Activated CD8-positive, alpha-beta memory T cell treated with anti-CD3 and anti-CD28 coated beads, Interleukin-2, amount 50 U/mL, for 1 hour (primary cell): ENCODE measurements at regions not wholly inside any gene's neighbourhood (a gene's known extent, or its start where the extent isn't known, plus 50 kb on each side); places are given as distances from the start of the nearest gene placed in this dataset.

Source experiments
- DNase-seq: peaks from one replicate; pipeline ENCODE4 v3.0.0-alpha.2; 2020; ENCODE audit errors: extremely low read depth

DNA sequence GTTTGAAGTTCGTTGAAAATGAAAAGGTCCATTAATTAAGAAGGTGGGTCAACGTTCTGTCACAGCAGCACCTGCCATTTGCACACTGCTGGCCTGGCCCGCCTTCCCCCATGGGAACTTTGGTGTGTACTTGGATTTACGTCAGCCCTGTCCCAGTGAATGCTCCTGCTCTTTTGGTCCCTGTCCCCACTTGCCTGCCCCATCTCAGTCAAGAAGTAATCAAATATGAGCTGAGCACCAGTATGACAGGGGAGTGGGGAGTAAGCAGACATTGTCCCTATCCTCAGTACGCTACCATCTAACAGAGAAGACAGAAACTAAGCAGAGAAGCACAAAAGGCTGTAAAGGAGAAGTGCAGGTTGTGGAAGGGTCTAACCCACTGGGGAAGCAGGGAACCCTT, 65.1 kb downstream of the SLC4A3 start:
- DNase-seq: no peak

DNA sequence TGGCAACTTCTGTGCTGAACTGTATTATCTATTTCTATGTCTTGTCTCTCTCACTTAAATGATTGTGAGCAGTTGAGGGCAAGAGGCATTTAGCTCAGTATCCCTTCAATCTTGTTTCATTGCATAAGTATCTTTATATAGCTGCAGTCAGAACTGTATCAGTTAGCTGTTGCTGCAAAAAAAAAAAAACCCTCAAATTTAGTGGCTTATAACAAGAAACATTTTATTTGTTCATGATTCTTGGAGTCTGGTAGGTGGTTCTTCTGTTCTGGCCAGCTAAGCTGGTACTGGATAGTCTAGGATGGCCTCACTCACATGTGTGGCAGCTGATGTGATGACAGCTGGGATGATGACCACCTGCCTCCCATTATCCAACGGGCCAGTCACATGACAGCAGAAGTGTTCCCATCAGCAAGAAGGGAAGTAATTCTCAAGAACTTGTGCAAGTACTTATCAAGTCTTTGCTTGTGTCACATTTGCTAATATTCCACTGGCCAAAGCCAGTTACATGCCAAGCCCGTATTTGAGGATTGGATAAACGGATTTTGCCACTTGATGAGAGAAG, 67.8 kb downstream of the SLC4A3 start:
- no peak for DNase-seq

DNA sequence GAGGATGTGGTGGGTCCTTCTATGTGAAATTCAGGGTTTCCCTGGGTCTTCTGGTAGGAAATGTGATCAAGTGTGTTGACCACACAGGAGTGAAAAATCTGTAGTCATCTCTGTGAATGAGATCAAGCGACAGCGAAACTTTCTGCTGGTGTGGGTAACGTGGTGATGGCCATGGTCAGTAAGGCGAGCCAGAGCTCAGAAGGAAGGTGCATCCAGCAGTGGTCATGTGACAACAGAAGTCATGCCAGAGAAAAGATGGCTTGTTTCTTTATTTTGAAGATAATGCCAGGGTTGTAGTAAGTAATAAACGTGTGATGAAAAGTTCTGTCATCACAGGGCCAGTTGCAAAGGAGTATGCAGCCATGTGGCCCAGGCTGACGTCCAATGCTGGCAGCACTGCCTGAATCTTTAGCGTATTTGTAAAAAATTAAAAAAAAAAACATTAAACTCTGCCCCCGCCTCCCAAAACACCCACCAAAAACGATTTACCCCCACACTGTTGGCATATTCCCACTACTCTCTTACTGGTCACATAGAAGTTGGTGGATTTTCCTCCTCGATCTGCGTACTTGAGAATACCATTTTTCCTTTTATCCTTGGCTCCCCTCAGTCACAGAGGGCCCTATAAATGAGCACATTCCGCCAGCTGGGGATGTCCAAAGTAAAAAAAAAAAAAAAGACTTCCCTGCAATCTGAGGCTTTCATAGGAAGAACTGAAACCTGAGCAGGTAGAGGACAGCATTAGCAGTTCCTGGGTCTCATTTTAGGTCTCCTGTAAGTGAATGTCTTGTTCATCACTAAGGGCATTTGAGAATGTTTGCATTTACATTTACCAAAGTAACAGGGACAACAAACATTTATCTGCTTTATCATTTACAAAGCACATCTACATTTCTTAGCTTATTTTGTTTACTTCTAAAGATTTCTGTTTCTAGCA, 70.6 kb downstream of the SLC4A3 start:
- no peak for DNase-seq

DNA sequence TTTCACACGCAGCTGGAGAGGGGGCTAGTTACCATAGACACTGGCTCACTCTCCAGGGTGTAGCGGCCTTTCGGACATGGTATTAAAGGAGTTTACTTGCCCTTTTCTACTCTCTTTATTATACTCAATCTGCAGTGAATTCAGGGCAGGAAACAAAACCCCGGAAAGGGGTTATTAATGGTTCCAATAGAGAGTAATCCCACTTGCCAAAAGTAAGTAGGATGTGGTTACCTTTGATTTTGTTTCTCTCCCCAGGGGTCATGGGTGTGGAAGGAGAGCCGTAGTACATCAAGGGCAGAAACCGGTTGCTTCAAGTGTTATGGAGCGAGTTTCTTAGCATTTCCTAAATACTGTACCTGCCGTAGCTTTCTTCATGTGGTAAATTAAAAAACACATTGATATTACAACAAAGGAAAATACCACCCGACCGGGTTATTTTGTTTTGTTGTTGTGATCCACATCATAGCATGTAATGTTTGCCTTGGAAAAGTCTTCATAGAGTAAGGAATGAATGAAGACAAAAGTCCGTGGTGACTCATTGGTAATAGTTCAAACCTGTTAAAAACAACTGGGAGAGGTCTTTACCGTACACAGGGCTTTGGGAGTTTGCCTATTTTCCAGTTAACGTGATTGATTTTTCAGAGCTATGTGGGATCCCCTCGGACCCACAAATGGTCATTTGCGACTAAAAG, 71.5 kb downstream of the SLC4A3 start:
- no peak for DNase-seq

DNA sequence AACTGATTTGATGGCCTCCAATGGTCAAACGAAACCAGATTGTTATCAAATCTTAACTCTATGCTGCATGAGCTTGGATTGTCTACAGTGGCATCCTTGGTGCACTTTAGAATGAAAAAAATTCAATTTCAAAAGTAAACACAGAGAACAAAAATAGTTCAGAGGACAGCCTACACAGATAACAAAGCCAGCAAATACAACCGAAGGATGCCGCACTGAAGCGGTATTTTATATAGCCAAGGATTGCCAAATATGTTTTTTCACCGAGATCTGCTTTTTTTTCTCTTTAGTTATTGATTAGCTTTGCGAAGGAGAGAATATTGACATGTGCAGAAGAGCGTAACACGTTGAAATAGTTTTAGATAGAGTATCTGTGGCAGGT, 72.0 kb downstream of the SLC4A3 start:
- DNase-seq: no peak

DNA sequence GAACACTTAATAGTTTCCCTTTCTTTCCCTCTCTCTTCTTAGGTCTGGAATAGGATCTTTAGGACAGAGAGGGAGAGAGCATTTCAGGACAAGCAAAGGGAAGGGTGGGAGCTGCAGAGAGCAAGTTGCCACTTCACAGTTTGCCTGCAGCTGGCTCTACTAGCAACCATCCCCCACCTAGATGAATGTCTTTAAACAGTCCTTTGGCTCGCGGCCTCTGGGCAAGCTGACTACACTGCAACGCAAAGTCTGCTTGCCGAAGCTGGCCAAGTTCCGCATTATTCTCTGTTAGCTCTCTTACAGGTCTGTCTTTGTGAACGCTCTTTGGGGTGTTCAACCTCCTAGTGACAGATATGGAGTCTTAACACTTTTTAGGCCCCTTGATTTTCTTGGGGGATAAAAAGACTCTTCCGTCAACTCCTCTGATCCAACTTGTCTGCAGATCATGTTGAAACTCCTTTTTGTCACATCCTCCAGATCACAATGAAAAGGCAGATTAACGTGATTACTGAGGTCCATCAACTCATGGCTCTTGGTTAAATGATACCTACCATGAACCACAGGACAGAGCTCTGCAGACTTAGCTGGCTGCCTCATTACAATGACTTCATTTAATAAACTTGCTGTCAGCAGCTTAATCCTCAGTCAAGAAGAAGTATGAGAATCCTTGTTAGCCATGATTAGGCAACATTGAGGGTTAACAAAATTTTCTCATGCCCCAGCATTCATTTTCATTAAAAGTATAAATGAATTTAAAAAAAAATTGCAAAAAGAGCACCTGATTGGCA, 74.6 kb downstream of the SLC4A3 start:
- DNase-seq: no peak

DNA sequence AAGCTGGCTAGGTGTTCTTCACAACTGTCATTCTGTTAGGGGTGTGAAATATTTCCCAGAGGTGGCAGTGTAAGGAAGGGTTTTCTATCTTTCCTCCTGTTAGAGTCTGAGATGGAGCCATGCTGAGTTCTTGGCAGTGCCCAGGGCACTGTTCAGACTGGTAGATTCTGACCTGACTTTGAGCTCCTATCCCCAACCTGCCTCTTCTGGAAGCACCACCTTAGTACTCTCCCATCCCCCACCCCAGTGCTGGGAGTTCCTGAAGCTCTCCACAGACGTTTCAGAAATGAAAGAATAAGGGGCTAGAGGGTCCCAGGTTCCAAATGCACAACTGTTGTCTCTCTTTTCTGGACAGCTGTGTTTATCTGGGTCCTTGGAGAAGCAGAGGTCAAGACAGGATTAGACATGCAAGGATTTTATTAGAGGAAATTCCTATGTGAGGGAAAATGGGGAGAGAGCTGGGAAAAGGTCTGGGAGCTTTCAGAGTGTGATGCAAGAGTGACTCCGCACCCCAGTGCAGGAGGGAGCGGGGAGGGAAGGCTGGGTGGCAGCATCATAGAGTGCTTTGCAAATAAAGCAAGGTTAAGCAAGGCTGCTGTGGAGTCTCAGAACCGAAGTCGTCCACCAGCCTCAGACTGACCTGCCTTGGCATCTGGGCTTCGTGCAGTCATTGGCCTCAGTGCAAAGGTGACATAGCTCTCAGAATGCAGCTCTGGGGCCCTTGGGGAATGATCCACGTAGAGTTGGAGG, 75.5 kb downstream of the SLC4A3 start:
- DNase-seq: no peak

DNA sequence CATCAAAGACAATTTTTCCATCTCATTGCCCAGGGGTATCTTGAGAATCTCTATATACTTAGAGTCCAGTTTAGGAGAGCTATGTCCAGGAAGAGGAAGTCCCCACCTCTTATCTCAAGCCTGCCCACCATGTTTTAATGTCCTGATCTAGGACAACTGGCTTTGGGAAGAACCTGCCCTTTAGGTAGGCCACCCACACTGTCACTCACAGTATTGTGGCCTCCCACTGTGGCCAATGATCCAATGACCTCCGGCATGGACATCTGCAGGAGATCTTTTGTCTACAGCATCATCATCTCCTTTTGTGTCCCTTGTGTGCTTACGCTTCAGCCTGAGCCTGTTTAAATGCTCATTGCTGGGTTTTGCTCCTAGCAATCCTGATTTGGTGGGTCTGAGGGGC, 77.4 kb downstream of the SLC4A3 start:
- DNase-seq: no peak

DNA sequence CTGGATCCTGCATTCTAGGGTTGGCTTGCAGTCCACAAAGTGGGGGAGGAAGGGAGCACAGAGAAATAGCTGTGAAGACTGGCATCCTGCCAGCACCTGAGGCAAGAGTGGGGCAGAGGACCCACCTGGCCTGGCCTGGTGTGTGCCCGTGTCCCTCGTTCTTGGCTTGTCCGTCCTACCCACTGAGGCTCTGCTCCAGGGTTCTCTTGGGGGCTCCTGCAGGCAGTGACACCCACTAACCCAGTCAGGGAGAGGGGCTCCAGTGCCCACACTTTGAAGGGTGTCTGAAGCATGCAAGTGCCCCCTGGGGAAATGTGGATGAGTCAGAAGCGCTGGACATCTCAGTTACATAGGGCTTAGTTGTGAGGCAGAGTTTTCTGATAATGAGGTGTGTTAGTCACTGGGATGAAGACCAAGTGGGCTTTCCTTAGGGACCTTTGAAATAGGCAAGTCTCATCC, 79.4 kb downstream of the SLC4A3 start:
- no peak for DNase-seq

DNA sequence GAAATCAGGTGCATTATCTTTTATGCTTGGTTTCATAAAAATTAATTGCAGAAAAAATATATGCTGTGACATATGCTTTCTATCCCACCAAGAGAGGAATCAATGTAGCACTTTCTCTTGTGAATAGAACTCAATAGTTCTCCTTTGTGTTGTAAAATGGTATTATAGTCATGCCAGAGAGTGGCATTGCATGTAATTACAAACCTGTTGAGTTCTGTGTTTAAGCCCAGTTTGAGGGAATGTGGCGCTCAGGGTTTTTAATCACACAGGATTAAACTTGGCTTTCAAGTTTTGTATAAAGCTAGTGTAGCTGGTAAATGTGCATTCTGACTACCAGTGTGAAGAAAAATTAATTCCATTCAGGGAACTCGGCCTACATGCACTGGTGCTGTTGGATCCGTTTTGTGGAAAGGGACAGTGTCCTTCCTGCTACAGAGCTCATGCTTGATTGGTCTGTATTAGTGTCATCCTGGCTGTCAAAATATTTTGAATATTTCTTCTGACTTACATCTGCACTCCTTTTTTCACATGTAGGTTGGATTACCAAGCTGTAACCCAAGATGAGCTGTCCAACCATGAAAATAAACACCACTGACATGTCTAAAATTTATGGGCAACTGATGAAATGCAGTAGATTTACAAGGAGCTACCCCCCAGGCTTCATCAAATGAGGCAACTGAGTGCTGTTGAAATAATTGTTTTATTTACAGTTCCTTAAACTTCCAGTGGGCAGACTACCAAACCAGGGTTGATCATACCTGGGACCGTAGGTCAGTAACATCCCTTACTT, 80.3 kb downstream of the SLC4A3 start:
- no peak for DNase-seq

DNA sequence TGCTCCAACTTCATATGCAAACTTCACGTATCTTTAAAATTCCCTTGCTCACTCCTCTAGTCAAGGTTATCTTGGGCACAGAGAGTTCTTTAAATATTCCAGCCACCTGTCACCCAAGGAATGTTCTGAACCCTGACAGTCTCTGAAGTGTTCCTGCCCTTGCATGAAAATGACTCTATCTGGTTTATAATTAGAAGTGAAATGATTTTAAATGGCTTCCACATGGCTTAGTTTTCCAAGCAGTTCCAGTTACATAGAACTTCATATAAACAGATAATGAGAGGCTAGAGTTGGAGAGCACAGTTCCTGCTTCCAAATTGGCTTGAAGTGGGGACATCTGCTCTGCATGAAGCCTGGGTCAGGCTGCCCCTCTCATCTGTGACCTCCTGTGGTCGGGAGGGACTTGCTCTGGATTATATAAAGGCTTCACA, 81.9 kb downstream of the SLC4A3 start:
- DNase-seq: no peak

DNA sequence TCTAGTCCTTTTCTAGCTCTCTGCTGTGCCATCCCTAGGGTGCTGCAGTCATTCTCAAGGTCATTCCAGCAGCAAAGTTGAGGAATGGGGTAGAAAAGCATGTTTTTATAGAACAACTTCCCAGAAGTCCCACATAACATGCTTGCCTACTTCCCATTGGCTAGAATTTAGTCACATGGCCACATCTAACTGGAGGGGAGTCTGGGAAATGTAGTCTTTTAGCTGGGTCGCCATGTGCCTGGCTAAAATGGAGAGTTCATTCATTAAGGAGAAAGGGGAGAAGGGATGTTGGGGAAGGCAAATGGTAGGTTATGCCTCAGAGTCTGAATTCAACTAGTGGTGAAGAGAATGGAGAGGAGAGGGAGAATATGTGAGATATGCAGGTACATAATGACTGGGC, 85.7 kb downstream of the SLC4A3 start:
- DNase-seq: no peak

DNA sequence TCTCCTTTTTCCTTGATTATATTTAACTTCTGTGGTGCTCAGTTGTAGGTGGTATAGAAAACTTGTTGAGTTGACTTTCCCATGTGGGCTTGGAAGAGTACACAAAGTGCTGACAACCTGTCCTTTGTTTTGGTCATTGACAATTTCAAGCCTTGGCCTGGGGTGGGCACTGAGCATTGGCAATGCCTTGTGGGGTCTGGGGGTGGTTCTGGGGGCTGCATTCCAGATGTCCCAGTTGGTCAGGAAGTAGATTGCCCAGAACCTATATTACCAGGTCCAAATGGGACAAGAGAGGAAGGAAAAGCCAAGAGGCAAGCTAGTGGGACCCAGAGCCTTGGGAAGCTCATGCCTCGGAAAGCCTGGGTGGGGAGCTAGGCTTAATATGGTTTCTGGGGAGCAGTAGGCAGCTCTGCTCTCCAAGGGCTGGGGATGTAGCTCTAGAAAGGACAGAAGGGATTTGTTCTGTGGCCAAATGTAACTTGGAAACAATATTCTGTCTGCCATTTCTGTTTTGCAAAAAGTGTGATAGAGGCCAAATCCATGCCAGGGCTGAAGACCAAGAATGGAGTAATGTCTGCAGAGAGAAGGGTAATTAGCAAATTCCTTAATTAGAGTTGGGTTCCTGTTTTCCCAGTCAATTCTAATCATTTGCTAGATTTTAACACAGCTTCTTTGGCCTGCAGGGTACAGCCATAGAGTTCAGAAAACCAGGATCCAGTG, 87.4 kb downstream of the SLC4A3 start:
- no peak for DNase-seq

DNA sequence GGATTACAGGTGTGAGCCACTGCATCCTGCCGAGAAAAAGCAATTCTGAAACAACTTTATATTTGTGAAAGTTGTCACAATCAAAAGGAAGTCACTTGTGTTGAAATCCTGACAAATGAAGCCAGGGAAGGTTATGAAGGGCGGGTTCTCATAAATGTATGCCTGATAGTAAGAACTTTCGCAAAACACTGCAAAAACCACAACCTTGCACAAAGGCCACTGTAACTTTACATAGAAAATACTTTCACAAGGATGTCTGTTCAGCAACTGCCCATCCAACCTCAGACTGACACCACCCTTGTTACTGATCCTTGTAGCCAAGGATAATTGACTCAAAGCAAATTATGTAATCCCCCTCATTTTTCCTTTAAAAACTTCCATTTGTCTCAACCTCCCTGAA, 90.6 kb downstream of the SLC4A3 start:
- DNase-seq: no peak

DNA sequence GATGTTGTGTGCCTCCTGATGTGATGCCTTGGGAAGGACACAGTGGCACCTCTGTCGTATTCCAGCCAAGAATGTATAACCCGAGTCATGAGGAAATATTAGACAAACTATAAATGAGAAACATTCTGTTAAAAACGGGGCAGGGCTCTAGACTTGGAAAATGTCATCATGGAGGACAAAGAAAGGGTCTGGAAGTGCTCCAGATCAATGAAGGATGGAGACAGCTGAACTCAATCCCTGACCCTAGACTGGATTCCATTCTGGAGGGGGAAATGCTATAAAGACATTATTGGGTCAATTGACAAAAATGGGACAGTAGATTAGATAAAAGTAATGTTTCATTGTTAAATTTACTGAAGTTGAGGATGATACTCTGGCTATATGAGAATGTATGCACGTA, 92.1 kb downstream of the SLC4A3 start:
- DNase-seq: no peak

DNA sequence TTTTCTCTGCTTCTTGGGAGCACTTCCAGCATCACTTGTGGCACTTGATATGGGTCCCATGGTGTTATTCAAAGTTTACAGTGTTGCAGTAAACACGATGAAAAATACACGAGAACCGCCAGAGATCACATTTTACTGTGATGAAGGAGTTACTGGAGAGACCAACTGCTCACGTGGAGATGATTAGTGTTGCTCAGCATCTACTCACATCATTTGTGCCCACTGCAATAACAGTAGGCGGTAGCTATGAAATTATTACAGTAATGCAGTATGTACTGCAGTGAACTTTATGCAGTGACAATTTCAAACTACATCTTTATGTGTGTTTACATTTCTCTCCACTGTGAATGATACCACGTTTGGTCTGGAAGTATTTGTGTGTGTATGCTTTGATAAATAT, 93.5 kb downstream of the SLC4A3 start:
- no peak for DNase-seq

DNA sequence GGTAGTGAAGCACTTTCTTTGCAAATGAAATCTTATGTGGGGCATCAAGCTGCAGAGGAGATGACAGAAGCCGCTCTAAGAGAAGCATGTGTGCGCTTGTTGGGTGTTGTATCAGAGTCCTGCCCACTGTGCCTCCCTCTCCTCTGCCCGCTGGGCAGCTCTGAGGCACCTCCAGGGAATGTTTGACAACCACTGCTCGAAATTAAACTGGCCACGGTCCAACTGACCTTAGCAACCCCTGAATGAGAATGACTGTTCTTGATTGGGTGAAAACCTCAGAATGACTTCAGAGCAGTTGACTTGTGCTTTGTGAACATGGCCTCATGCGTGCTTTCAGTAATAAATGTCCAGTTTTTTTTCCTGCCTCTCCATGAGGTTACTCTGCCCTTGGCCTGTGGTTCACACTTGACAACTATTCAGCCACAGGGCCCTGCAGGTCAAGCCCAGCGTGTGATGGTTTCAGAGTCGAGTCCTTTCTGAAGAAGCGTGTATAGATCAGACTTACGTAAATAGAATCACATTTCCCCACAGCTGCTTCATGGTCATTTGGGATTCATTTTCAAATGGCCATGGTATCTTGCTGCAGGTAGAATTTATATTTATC, 94.9 kb downstream of the SLC4A3 start:
- DNase-seq: no peak

DNA sequence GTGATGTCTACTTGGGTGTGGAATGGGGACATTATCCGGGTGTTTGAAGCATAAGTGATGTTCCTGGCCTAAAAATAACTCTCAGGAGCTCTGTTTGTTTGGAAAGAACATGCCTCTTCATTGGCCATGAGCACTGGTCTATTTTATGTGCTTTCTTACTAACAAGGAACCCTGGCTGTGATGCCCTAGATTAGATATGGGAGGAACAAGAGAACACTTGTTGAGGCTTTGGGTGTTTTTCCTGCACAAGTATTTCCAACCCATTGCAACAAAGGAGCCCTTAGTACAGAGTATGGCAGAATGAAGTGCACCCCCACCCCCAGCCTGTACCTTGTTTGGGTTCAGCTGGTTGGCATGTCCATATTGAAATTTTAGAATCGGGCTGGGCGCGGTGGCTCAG, 95.9 kb downstream of the SLC4A3 start:
- DNase-seq: no peak

DNA sequence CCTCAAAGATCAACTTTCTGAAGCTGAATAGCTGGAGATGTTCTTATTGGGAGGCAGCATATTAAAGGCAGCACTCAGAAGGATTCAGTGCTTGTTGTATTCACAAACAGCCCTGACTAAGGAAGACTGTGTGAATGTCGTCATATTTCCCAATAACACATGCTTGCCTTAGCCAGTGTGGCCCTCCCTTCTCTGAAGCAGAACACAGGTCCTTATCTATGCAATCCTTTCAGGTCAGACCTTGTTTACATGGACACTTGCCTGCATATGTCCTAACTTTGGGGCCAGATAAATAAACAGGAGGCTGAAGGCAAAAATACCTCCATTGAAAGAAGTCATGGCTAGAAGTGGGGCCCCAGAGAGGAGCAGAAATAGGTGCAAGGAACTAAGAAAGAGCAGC, 97.2 kb downstream of the SLC4A3 start:
- DNase-seq: no peak
